Transverse colon (tissue), 3 donors: ENCODE measurements at regions not wholly inside any gene's neighbourhood (a gene's known extent, or its start where the extent isn't known, plus 50 kb on each side); places are given as distances from the start of the nearest gene placed in this dataset.

ENCODE experiments used
- CTCF ChIP-seq, 5 experiments: fragments of 200-600 bp in 3 of 5; fragments of 450-650 bp in 2 of 5; sonication (generic) in 3 of 5; IDR thresholded peaks; 1 replicate in 2 of 5; 2 replicates in 3 of 5; pipeline ENCODE4 v1.5.1; 2016 to 2017; ENCODE audit warnings: antibody characterized with exemption in 5 of 5, inconsistent platforms in 3 of 5, mild to moderate bottlenecking in 2 of 5, moderate library complexity in 1 of 5
- POLR2A ChIP-seq: fragments of 450-650 bp; IDR thresholded peaks from one replicate; pipeline ENCODE4 v1.6.1; 2016; ENCODE audit warnings: antibody characterized with exemption, mild to moderate bottlenecking, moderate library complexity

GRCh38 chr7:10022957-10023356 is 950.7 kb upstream of the PHF14 start:
- no peak for TF ChIP-seq POLR2A
- TF ChIP-seq CTCF (IDR thresholded peaks at IDR 0.05): no peak
